ENCODE measurements at regions not wholly inside any gene's neighbourhood (a gene's known extent, or its start where the extent isn't known, plus 50 kb on each side); places are given as distances from the start of the nearest gene placed in this dataset.

DNA sequence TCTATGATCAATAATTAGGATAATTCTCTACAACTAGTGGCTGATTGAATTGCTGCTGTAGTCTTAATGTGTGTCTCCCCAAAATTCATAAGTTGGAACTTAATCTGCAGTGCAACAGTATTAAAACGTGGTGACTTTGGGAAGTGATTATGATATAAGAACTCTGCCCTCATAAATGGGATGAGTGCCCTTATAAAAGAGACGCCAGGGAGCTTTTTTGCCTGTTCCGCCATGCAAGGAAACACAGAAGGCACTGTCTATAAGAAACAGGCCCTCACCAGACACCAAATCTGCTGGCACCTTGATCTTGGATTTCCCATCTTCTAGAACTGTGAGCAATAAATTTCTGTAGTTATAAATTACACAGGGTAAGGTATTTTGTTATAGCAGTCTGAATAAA is 161.0 kb downstream of the ALX1 start:
- Histone ChIP-seq H3K27ac (no peak overlapping the region), H3K4me3 (no peak overlapping the region), H3K27me3 (no peaks in the 10 kb centered on the region), H3K9me3 (no peaks in the 10 kb centered on the region), H3K36me3 (no peaks in the 10 kb centered on the region), H3K4me1 (no peaks in the 10 kb centered on the region)
- 68 to 86% methylated on average over 1 to 3 of the region's 3 CpGs for WGBS, 2 donors (ENCODE audit: low coverage in 1 of 2)
- ATAC-seq: no peak
- TF ChIP-seq POLR2AphosphoS5 (IDR thresholded peaks at IDR 0.05) (no peak), EP300 (IDR thresholded peaks at IDR 0.05) (no peak), POLR2A (IDR thresholded peaks at IDR 0.05) (no peak)
- TF ChIP-seq, protein P1, sequence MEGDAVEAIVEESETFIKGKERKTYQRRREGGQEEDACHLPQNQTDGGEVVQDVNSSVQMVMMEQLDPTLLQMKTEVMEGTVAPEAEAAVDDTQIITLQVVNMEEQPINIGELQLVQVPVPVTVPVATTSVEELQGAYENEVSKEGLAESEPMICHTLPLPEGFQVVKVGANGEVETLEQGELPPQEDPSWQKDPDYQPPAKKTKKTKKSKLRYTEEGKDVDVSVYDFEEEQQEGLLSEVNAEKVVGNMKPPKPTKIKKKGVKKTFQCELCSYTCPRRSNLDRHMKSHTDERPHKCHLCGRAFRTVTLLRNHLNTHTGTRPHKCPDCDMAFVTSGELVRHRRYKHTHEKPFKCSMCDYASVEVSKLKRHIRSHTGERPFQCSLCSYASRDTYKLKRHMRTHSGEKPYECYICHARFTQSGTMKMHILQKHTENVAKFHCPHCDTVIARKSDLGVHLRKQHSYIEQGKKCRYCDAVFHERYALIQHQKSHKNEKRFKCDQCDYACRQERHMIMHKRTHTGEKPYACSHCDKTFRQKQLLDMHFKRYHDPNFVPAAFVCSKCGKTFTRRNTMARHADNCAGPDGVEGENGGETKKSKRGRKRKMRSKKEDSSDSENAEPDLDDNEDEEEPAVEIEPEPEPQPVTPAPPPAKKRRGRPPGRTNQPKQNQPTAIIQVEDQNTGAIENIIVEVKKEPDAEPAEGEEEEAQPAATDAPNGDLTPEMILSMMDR (IDR thresholded peaks at IDR 0.05): no peak

DNA sequence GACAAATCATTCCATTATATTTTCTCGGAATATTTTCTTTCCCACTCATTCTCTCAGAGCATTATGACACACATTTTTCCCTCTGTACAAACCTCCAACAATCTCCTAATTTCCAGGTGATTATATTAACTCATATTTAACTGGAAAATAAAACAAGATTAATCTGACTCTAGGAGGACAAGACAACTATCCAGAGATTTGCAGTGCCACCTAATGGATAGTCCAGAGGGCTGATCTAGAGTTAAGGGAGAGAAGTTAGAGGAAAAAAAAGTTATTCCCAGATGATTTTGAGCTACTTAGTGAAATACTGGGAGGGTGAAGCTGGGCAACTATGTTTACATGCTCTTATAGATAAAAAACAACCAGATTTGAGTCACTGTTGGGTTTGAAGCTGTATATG is 161.7 kb downstream of the ALX1 start:
- Histone ChIP-seq H3K27me3 (no peaks in the 10 kb centered on the region), H3K4me1 (no peaks in the 10 kb centered on the region), H3K27ac (no peak overlapping the region), H3K36me3 (no peaks in the 10 kb centered on the region), H3K9me3 (no peaks in the 10 kb centered on the region), H3K4me3 (no peak overlapping the region)
- ATAC-seq: no peak
- 70 to 88% methylated on average over 1 of the region's 1 CpG for WGBS, 2 donors (ENCODE audit: low coverage in 1 of 2)
- no peak for TF ChIP-seq EP300 (IDR thresholded peaks at IDR 0.05)
- TF ChIP-seq POLR2A (IDR thresholded peaks at IDR 0.05): no peak
- TF ChIP-seq, protein P1 (IDR thresholded peaks at IDR 0.05): no peak
- TF ChIP-seq POLR2AphosphoS5 (IDR thresholded peaks at IDR 0.05): no peak

DNA sequence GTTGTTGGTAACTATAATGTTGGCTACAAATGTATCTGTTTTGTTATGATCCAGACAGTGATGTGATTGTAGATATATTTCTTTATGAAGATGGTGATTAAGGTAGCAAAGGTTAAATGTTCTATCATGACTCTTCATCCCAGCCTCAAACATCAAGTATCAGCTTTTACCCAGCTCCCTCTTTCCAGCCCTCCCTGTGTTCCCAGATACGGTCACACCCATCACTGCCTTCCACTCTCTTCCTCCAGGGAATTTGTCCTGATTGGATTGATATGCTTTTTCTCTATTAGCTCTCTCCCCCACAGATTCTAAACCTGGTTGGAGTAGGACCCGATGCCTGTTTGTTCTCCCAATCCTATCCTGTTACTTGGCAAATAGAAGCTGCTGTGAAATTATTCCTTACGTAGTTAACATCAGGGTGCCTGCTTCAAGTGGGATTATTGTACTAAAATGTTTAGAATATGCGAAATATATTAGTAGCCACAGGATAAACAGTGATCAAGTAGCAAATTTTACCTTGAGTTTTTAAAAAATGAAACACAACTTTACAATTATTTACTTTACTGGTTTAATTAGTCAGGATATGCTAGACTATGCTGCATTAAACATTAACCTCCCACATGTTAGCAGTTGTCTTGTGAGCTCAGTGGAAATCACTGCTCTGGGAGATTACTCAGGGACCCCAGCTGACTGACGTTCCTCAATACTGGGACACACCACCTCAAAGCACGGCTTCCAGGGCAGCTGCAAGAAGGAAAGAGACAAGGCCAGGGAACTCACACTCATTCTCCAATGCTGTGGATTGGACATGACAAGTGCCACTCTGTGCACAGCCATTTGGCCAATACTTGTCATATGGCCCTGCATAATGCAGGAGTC is 165.3 kb downstream of the ALX1 start:
- Histone ChIP-seq H3K4me1 (no peaks in the 10 kb centered on the region), H3K9me3 (no peaks in the 10 kb centered on the region), H3K36me3 (no peaks in the 10 kb centered on the region), H3K27ac (no peak overlapping the region), H3K27me3 (no peaks in the 10 kb centered on the region), H3K4me3 (no peak overlapping the region)
- TF ChIP-seq POLR2AphosphoS5 (IDR thresholded peaks at IDR 0.05): no peak
- no peak for TF ChIP-seq POLR2A (IDR thresholded peaks at IDR 0.05)
- TF ChIP-seq, protein P1 (IDR thresholded peaks at IDR 0.05): no peak
- TF ChIP-seq EP300 (IDR thresholded peaks at IDR 0.05): no peak
- WGBS, 2 donors (ENCODE audit: low coverage in 1 of 2): 60 to 61% methylated on average over 3 to 4 of the region's 6 CpGs
- no peak for ATAC-seq

DNA sequence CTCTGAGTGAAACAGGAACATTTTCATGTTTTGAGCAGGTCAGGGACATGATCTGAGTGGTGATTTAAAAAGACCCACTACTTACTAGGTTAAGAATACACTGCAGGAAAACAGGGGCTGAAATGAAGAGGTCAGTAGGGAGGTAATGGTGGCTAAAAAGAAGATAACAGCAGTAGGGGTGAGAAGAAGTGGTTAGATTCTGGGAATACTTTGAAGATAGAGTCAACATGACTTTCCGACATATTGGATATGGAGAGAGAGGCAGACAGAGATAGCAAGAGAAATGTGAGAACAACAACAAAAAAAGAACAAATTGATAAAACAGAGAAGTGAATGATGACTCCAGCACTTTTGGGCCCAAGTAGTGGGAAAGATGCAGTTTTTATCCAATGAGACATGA is 168.0 kb downstream of the ALX1 start:
- H3K27me3 ChIP-seq: no peaks in the 10 kb centered on the region
- 73 to 85% methylated on average over 1 of the region's 1 CpG for WGBS, 2 donors (ENCODE audit: low coverage in 1 of 2)
- H3K36me3 ChIP-seq: no peaks in the 10 kb centered on the region
- H3K4me3 ChIP-seq: no peak overlapping the region
- no peaks in the 10 kb centered on the region for H3K9me3 ChIP-seq
- no peak for ATAC-seq
- H3K27ac ChIP-seq: no peak overlapping the region
- TF ChIP-seq EP300 (IDR thresholded peaks at IDR 0.05) (no peak), POLR2AphosphoS5 (IDR thresholded peaks at IDR 0.05) (no peak), POLR2A (IDR thresholded peaks at IDR 0.05) (no peak)
- TF ChIP-seq, protein P1 (IDR thresholded peaks at IDR 0.05): no peak
- no peaks in the 10 kb centered on the region for H3K4me1 ChIP-seq

DNA sequence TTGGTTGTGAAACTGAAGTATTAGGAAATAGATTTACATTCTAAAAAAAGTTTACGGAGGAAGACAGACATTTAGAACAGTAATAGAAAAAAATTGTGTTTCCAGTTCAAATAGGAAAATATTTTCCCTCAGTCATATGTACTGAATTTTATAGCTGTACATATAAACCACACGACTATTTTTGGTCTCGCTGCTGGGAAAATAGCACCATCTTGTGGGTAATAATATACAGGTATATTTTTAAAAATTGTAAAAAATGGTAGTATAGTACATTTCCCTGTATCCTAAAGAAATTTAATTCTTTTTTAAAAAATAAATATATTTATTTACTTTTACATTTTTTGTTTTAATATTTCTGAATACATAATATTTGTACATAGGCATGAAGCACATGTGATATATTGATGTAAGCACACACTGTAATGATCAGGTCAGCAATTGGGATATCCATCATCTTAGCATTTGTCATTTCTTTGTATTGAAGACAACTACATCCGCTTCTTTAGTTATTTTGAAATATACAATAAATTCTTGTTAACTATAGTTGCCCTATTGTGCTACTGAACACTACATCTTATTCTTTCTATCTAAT is 168.6 kb downstream of the ALX1 start:
- no peak for TF ChIP-seq POLR2AphosphoS5 (IDR thresholded peaks at IDR 0.05)
- no peak for TF ChIP-seq EP300 (IDR thresholded peaks at IDR 0.05)
- TF ChIP-seq, protein P1 (IDR thresholded peaks at IDR 0.05): peak in 1 of 4 experiments; percentile 49
- Histone ChIP-seq H3K4me3 (no peak overlapping the region), H3K9me3 (no peaks in the 10 kb centered on the region), H3K4me1 (no peaks in the 10 kb centered on the region), H3K36me3 (no peaks in the 10 kb centered on the region), H3K27me3 (no peaks in the 10 kb centered on the region), H3K27ac (no peak overlapping the region)
- 40 to 41% methylated on average over 4 of the region's 4 CpGs for WGBS, 2 donors (ENCODE audit: low coverage in 1 of 2)
- no peak for ATAC-seq
